ENCODE measurements at regions not wholly inside any gene's neighbourhood (a gene's known extent, or its start where the extent isn't known, plus 50 kb on each side); places are given as distances from the start of the nearest gene placed in this dataset.

- TF ChIP-seq, protein P1, sequence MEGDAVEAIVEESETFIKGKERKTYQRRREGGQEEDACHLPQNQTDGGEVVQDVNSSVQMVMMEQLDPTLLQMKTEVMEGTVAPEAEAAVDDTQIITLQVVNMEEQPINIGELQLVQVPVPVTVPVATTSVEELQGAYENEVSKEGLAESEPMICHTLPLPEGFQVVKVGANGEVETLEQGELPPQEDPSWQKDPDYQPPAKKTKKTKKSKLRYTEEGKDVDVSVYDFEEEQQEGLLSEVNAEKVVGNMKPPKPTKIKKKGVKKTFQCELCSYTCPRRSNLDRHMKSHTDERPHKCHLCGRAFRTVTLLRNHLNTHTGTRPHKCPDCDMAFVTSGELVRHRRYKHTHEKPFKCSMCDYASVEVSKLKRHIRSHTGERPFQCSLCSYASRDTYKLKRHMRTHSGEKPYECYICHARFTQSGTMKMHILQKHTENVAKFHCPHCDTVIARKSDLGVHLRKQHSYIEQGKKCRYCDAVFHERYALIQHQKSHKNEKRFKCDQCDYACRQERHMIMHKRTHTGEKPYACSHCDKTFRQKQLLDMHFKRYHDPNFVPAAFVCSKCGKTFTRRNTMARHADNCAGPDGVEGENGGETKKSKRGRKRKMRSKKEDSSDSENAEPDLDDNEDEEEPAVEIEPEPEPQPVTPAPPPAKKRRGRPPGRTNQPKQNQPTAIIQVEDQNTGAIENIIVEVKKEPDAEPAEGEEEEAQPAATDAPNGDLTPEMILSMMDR (IDR thresholded peaks at IDR 0.05 in 4 of 5, conservative IDR thresholded peaks at IDR 0.05 in 1 of 5) = no peak
- TF ChIP-seq POLR2A (IDR thresholded peaks at IDR 0.05) = no peak
These were observed 173.3 kb upstream of the NAALADL2 start for GRCh38 chr3:174685796-174686195.

Data from gastrocnemius medialis (tissue), 4 donors.